GM18861 (cell line): ENCODE measurements at regions not wholly inside any gene's neighbourhood (a gene's known extent, or its start where the extent isn't known, plus 50 kb on each side); places are given as distances from the start of the nearest gene placed in this dataset.
"Not testable (repeated sequence)": the region's sequence is repeated elsewhere in the genome, so short reads cannot be mapped to it uniquely, and the experiment has no call there.

ENCODE experiments used
- ATAC-seq: cut with Tn5 transposase; IDR thresholded peaks from one replicate; pipeline ENCODE4 v1.9.1; 2021; ENCODE audit not compliant: unreplicated experiment

GRCh38 chr6:56720202-56720601 is 77.5 kb upstream of the DST start:
- not testable (repeated sequence) for ATAC-seq

- ATAC-seq: not testable (repeated sequence)
Measured at GRCh38 chr6:56719315-56720058, 76.8 kb upstream of the DST start.

GRCh38 chr6:56718236-56718635 is 75.5 kb upstream of the DST start:
- no peak for ATAC-seq

- no peak for ATAC-seq
Measured at GRCh38 chr6:56716229-56716628, 73.5 kb upstream of the DST start.

- no peak for ATAC-seq
Measured at GRCh38 chr6:56715741-56716140, 73.1 kb upstream of the DST start.

- no peak for ATAC-seq
Measured at GRCh38 chr6:56714982-56715456, 72.3 kb upstream of the DST start.

GRCh38 chr6:56714273-56714672 is 71.6 kb upstream of the DST start:
- ATAC-seq: no peak

GRCh38 chr6:56713254-56713672 is 70.6 kb upstream of the DST start:
- no peak for ATAC-seq

- ATAC-seq: no peak
Measured at GRCh38 chr6:56710967-56711366, 68.3 kb upstream of the DST start.

GRCh38 chr6:56709650-56710049 is 67.0 kb upstream of the DST start:
- no peak for ATAC-seq

GRCh38 chr6:56708810-56709597 is 66.3 kb upstream of the DST start:
- no peak for ATAC-seq

GRCh38 chr6:56706981-56707726 is 64.5 kb upstream of the DST start:
- ATAC-seq: no peak

GRCh38 chr6:56699066-56699654 is 56.5 kb upstream of the DST start:
- ATAC-seq: no peak

- ATAC-seq: no peak
Measured at GRCh38 chr6:56695702-56696101, 53.0 kb upstream of the DST start.

- ATAC-seq: no peak
Measured at GRCh38 chr6:56694002-56694401, 51.3 kb upstream of the DST start.

- ATAC-seq: no peak
Measured at GRCh38 chr6:56693246-56693607, 50.5 kb upstream of the DST start.

- no peak for ATAC-seq
Measured at GRCh38 chr6:56692523-56693245, 50.0 kb upstream of the DST start.
